OCI-LY7 (cell line): ENCODE measurements at regions not wholly inside any gene's neighbourhood (a gene's known extent, or its start where the extent isn't known, plus 50 kb on each side); places are given as distances from the start of the nearest gene placed in this dataset.

Experiments used
- BruUV-seq: library from RNA; stranded (reverse); fragments of 400-500 nt; replicated peaks from 2 replicates; lab custom pipeline; 2021; lab: Mats Ljungman, UMichigan
- CTCF ChIA-PET: fragments of 300-600 bp; sonication (Branson Sonifier 250); formaldehyde crosslinking; loops from one replicate; lab custom pipeline; 2022; ENCODE audit warnings: antibody characterized with exemption; ENCODE audit not compliant: unreplicated experiment; lab: Charles Lee
- POLR2A ChIA-PET: fragments of 300-600 bp; sonication (Branson Sonifier 250); formaldehyde crosslinking; loops from one replicate; lab custom pipeline; 2022; ENCODE audit warnings: antibody characterized with exemption; lab: Charles Lee
- DNase-seq: peaks from one replicate; pipeline ENCODE4 v3.0.0-alpha.2; 2015; ENCODE audit warnings: low spot score
- H2AFZ ChIP-seq: fragments of 200-600 bp; sonication (generic), shearing (Covaris generic); 2 replicates; pipeline ENCODE4 v1.6.1; 2014; ENCODE audit warnings: mild to moderate bottlenecking, antibody characterized with exemption, low read length, moderate library complexity
- H3K27ac ChIP-seq: fragments of 200-600 bp; sonication (generic); 2 replicates; pipeline ENCODE4 v1.5.1; 2014; ENCODE audit warnings: mixed run types, low read depth, mild to moderate bottlenecking, moderate library complexity, low read length, inconsistent platforms; ENCODE audit not compliant: poor library complexity, severe bottlenecking
- H3K36me3 ChIP-seq: fragments of 200-600 bp; sonication (generic); 2 replicates; pipeline ENCODE4 v1.6.1; 2014; ENCODE audit warnings: mild to moderate bottlenecking, antibody characterized with exemption, low read length, moderate library complexity, mixed read lengths; ENCODE audit not compliant: insufficient read depth
- H3K4me1 ChIP-seq: fragments of 200-600 bp; sonication (generic); 2 replicates; pipeline ENCODE4 v1.5.1; 2014; ENCODE audit warnings: mild to moderate bottlenecking, low read length; ENCODE audit not compliant: insufficient read depth, poor library complexity, severe bottlenecking
- H3K4me2 ChIP-seq: fragments of 200-600 bp; sonication (generic); 2 replicates; pipeline ENCODE4 v1.6.1; 2014; ENCODE audit warnings: mild to moderate bottlenecking, low read length
- H3K4me3 ChIP-seq: fragments of 200-600 bp; sonication (generic); 2 replicates; pipeline ENCODE4 v1.5.1; 2014; ENCODE audit warnings: mild to moderate bottlenecking, low read depth, low read length; ENCODE audit not compliant: poor library complexity, severe bottlenecking
- H3K79me2 ChIP-seq: fragments of 200-600 bp; sonication (generic); 2 replicates; pipeline ENCODE4 v1.6.1; 2016; ENCODE audit warnings: low read depth, mild to moderate bottlenecking, low read length, moderate library complexity, mixed read lengths; ENCODE audit not compliant: insufficient read depth
- H3K9me2 ChIP-seq: fragments of 200-600 bp; sonication (generic); 2 replicates; pipeline ENCODE4 v1.6.1; 2016; ENCODE audit warnings: mild to moderate bottlenecking, low read length, mixed read lengths; ENCODE audit not compliant: insufficient read depth
- H3K9me3 ChIP-seq: fragments of 200-600 bp; sonication (generic); 2 replicates; pipeline ENCODE4 v1.6.1; 2014; ENCODE audit warnings: mild to moderate bottlenecking, mixed run types, low read length, mixed read lengths
- H4K20me1 ChIP-seq: fragments of 200-600 bp; sonication (generic); 2 replicates; pipeline ENCODE4 v1.6.1; 2014; ENCODE audit warnings: mild to moderate bottlenecking, antibody characterized with exemption, low read length, moderate library complexity, mixed read lengths; ENCODE audit not compliant: insufficient read depth
- EZH2phosphoT487 ChIP-seq: fragments of 200-600 bp; sonication (generic); IDR thresholded peaks from 2 replicates; pipeline ENCODE4 v1.6.1; 2018; ENCODE audit warnings: low read depth, borderline replicate concordance, mild to moderate bottlenecking, mixed run types, antibody characterized with exemption, low read length, moderate library complexity, mixed read lengths
- intact Hi-C: fragments of 100-400 bp; cut with micrococcal nuclease; formaldehyde crosslinking; loops from one replicate; pipeline ENCODE4 v1.10.0; 2022; ENCODE audit not compliant: unreplicated experiment
- TF ChIP-seq, protein P1 (sequence below): fragments of 200-600 bp; sonication (generic); conservative IDR thresholded peaks from 2 replicates; pipeline ENCODE4 v1.5.1; 2014; ENCODE audit warnings: mild to moderate bottlenecking, antibody characterized with exemption, low read length, moderate library complexity, mixed read lengths

DNA sequence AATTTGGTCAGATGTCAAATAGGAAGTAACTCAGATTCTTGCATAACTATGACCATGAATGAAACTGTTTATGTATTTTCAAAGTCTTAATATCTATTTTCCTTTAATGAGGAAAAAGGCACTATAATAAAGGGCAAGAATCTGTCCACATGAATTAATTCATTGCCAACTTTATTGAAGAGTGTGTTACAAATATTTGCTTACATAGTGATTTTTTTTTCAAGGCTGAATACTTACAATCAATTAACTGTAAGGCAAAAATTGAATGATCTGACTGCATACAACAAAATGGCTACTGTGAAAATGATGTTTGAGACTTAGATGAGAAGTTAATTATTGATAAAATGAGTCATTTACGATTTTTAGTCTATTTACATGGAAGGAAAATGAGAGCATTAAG, 475.0 kb downstream of the DNAJB9 start:
- POLR2A ChIA-PET, result no interaction called here
- Histone ChIP-seq H3K9me2 (no peaks in the 10 kb centered on the region), H3K4me2 (no peak overlapping the region), H3K27ac (no peak overlapping the region), H4K20me1 (no peaks in the 10 kb centered on the region), H3K4me1 (no peaks in the 10 kb centered on the region), H3K4me3 (no peak overlapping the region), H3K79me2 (no peaks in the 10 kb centered on the region), H3K36me3 (no peaks in the 10 kb centered on the region), H3K9me3 (no peaks in the 10 kb centered on the region), H2AFZ (no peak overlapping the region)
- CTCF ChIA-PET, result no interaction called here
- intact Hi-C loops, result no loop called here
- BruUV-seq, result no TSS peak
- TF ChIP-seq, protein P1, sequence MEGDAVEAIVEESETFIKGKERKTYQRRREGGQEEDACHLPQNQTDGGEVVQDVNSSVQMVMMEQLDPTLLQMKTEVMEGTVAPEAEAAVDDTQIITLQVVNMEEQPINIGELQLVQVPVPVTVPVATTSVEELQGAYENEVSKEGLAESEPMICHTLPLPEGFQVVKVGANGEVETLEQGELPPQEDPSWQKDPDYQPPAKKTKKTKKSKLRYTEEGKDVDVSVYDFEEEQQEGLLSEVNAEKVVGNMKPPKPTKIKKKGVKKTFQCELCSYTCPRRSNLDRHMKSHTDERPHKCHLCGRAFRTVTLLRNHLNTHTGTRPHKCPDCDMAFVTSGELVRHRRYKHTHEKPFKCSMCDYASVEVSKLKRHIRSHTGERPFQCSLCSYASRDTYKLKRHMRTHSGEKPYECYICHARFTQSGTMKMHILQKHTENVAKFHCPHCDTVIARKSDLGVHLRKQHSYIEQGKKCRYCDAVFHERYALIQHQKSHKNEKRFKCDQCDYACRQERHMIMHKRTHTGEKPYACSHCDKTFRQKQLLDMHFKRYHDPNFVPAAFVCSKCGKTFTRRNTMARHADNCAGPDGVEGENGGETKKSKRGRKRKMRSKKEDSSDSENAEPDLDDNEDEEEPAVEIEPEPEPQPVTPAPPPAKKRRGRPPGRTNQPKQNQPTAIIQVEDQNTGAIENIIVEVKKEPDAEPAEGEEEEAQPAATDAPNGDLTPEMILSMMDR, result no peak
- TF ChIP-seq EZH2phosphoT487, result no peak
- no peak for DNase-seq

DNA sequence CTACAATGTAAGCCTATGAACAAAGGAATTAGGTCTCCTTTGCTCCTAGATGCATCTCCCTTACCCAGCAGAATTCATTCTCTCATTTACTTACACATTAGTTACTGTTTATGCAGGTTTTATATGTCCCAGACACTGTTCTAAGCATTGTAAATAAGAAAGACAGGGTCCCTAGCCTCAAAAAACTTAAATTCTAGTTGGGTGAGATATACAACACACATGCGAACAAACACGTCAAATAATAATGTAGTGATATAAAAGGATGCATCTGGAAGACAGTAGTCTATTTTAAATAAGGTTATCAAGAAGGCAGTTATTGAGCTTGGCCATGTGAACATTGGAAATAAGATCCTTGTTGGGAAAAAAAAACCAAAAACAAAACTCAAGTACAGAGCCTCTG, 479.7 kb downstream of the DNAJB9 start:
- ChIA-PET CTCF (no interaction called here), POLR2A (no interaction called here)
- H4K20me1 ChIP-seq, result no peaks in the 10 kb centered on the region
- no peak overlapping the region for H2AFZ ChIP-seq
- no peaks in the 10 kb centered on the region for H3K9me3 ChIP-seq
- H3K36me3 ChIP-seq, result no peaks in the 10 kb centered on the region
- H3K4me2 ChIP-seq, result no peak overlapping the region
- no peak for DNase-seq
- no peak overlapping the region for H3K27ac ChIP-seq
- no TSS peak for BruUV-seq
- no peaks in the 10 kb centered on the region for H3K9me2 ChIP-seq
- H3K4me3 ChIP-seq, result no peak overlapping the region
- TF ChIP-seq, protein P1, result no peak
- TF ChIP-seq EZH2phosphoT487, result no peak
- no peaks in the 10 kb centered on the region for H3K4me1 ChIP-seq
- H3K79me2 ChIP-seq, result no peaks in the 10 kb centered on the region
- intact Hi-C loops, result no loop called here

DNA sequence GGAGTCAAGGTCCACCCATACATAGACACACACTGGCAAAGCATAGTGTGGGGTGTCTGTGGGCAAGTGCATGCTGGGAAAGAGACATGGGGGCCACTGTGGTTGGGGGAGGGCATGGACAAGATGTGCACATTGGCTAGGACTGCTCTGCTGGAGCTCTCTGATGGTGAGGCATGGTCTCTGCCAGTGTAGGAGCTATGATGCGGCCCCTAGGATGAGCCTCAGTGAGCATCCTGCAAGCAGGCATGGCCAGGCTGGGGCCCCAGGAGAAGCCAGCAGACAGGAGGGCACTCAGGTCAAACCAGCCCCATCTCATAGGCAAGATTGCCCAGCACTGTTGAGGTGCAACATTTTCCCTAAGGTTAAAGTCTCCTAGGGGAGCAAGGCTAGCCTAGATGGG, 489.4 kb downstream of the DNAJB9 start:
- no peaks in the 10 kb centered on the region for H4K20me1 ChIP-seq
- POLR2A ChIA-PET, result no interaction called here
- H3K27ac ChIP-seq, result no peak overlapping the region
- no peak for DNase-seq
- no peaks in the 10 kb centered on the region for H3K36me3 ChIP-seq
- TF ChIP-seq EZH2phosphoT487, result no peak
- TF ChIP-seq, protein P1, result no peak
- no TSS peak for BruUV-seq
- no peaks in the 10 kb centered on the region for H3K9me3 ChIP-seq
- intact Hi-C loops, result no loop called here
- H3K4me1 ChIP-seq, result no peaks in the 10 kb centered on the region
- no peaks in the 10 kb centered on the region for H3K9me2 ChIP-seq
- H2AFZ ChIP-seq, result no peak overlapping the region
- CTCF ChIA-PET, result no interaction called here
- H3K4me3 ChIP-seq, result no peak overlapping the region
- H3K79me2 ChIP-seq, result no peaks in the 10 kb centered on the region
- H3K4me2 ChIP-seq, result no peak overlapping the region
